Duodenal mucosa (tissue), 2 donors: ENCODE measurements at regions not wholly inside any gene's neighbourhood (a gene's known extent, or its start where the extent isn't known, plus 50 kb on each side); places are given as distances from the start of the nearest gene placed in this dataset.

Experiments
- H3K27ac ChIP-seq: one replicate; pipeline ENCODE4 v1.7.0; 2013; ENCODE audit warnings: low read depth, low read length
- H3K27me3 ChIP-seq, 2 donors: one replicate each; pipeline ENCODE4 v1.7.0; 2013; ENCODE audit warnings: low read length in 2 of 2, control low read depth in 1 of 2; ENCODE audit not compliant: insufficient read depth in 2 of 2, control insufficient read depth in 1 of 2
- H3K36me3 ChIP-seq, 2 donors: one replicate each; pipeline ENCODE4 v1.7.0; 2013; ENCODE audit warnings: low read length in 2 of 2, control low read depth in 1 of 2; ENCODE audit not compliant: insufficient read depth in 2 of 2, control insufficient read depth in 1 of 2
- H3K4me1 ChIP-seq, 2 donors: one replicate each; pipeline ENCODE4 v1.7.0; 2013; ENCODE audit warnings: low read length in 2 of 2, control low read depth in 1 of 2; ENCODE audit not compliant: insufficient read depth in 2 of 2, control insufficient read depth in 1 of 2
- H3K4me3 ChIP-seq, 2 donors: one replicate each; pipeline ENCODE4 v1.7.0; 2013; ENCODE audit warnings: low read length in 2 of 2, low read depth in 1 of 2
- H3K9ac ChIP-seq, 2 donors: one replicate each; pipeline ENCODE4 v1.7.0; 2013; ENCODE audit warnings: low read length in 2 of 2, low read depth in 1 of 2
- H3K9me3 ChIP-seq, 2 donors: one replicate each; pipeline ENCODE4 v1.7.0; 2013; ENCODE audit warnings: low read length in 2 of 2, control low read depth in 1 of 2; ENCODE audit not compliant: control insufficient read depth in 1 of 2

- H3K4me1 ChIP-seq = no peaks in the 10 kb centered on the region
- peaks cover 4 to 7% of the 10 kb centered on the region in 2 donors for H3K9me3 ChIP-seq
- no peak overlapping the region for H3K9ac ChIP-seq
- H3K4me3 ChIP-seq = no peak overlapping the region
- H3K27ac ChIP-seq = no peak overlapping the region
- H3K27me3 ChIP-seq = no peaks in the 10 kb centered on the region
- no peaks in the 10 kb centered on the region for H3K36me3 ChIP-seq
These were observed 285.2 kb upstream of the ATP10A start for GRCh38 chr15:26148156-26148860.

GRCh38 chr15:26146202-26146601 is 283.1 kb upstream of the ATP10A start:
- Histone ChIP-seq H3K27me3 (no peaks in the 10 kb centered on the region), H3K27ac (no peak overlapping the region), H3K36me3 (no peaks in the 10 kb centered on the region), H3K9ac (no peak overlapping the region), H3K4me1 (no peaks in the 10 kb centered on the region), H3K4me3 (no peak overlapping the region), H3K9me3 (peaks cover 0 to 7% of the 10 kb centered on the region in 2 donors)

DNA sequence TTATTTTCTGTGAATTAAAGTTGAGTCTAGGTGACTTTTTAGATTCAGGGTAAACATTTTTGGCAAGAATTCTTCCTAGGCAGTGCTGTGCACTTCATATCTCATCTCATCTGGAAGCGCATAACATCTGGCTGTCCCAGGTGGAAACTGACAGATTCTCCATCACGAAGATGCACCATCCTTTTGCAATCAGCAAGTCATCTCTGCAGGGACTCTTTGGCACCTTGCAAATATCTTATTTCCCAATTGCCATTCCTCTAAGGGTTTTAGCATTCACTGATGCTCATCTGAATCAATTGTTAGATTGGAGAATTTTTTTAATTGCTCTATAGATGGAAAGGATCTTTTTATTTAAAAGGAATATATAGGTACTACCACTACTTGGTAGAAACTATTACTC is 282.7 kb upstream of the ATP10A start:
- H3K9ac ChIP-seq = no peak overlapping the region
- no peaks in the 10 kb centered on the region for H3K27me3 ChIP-seq
- H3K9me3 ChIP-seq = peaks cover 0 to 10% of the 10 kb centered on the region in 2 donors
- no peaks in the 10 kb centered on the region for H3K36me3 ChIP-seq
- H3K27ac ChIP-seq = no peak overlapping the region
- no peak overlapping the region for H3K4me3 ChIP-seq
- no peaks in the 10 kb centered on the region for H3K4me1 ChIP-seq

GRCh38 chr15:26144836-26145235 is 281.7 kb upstream of the ATP10A start:
- no peak overlapping the region for H3K27ac ChIP-seq
- H3K27me3 ChIP-seq = no peaks in the 10 kb centered on the region
- H3K9me3 ChIP-seq = peaks cover 0 to 15% of the 10 kb centered on the region in 2 donors
- no peak overlapping the region for H3K4me3 ChIP-seq
- no peaks in the 10 kb centered on the region for H3K4me1 ChIP-seq
- H3K9ac ChIP-seq = no peak overlapping the region
- H3K36me3 ChIP-seq = no peaks in the 10 kb centered on the region

- Histone ChIP-seq H3K9me3 (peaks cover 14% of the 10 kb centered on the region in 2 donors), H3K36me3 (no peaks in the 10 kb centered on the region), H3K9ac (no peak overlapping the region), H3K4me1 (no peaks in the 10 kb centered on the region), H3K27me3 (no peaks in the 10 kb centered on the region), H3K4me3 (no peak overlapping the region), H3K27ac (no peak overlapping the region)
These were observed 280.1 kb upstream of the ATP10A start for GRCh38 chr15:26143221-26143620.

DNA sequence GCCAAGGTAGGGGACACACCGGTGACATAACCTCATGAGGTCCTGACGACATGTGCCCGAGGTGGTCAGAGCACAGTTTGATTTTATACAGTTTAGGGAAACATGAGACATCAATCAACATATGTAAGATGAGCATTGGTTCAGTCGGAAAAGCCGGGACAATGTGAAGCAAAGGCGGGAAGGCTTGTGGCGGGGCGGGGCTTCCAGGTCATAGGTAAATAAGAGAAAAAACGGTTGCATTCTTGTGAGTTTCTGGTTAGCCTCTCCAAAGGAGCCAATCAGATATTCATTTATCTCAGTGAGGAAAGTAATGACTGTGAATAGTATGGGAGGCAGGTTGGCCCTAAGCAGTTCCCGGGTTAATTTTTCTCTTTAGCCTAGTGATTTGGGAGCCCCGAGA is 271.7 kb upstream of the ATP10A start:
- H3K9ac ChIP-seq = no peak overlapping the region

GRCh38 chr15:26134152-26134551 is 271.0 kb upstream of the ATP10A start:
- Histone ChIP-seq H3K9ac (no peak overlapping the region), H3K4me1 (no peaks in the 10 kb centered on the region), H3K4me3 (no peak overlapping the region), H3K27ac (no peak overlapping the region), H3K9me3 (peaks cover 9 to 11% of the 10 kb centered on the region in 2 donors), H3K27me3 (no peaks in the 10 kb centered on the region), H3K36me3 (no peaks in the 10 kb centered on the region)

More for the DNA sequence above, 271.7 kb upstream of the ATP10A start:
- H3K36me3 ChIP-seq = no peaks in the 10 kb centered on the region
- no peaks in the 10 kb centered on the region for H3K4me1 ChIP-seq
- H3K27me3 ChIP-seq = no peaks in the 10 kb centered on the region
- no peak overlapping the region for H3K27ac ChIP-seq
- H3K9me3 ChIP-seq = peaks cover 11 to 14% of the 10 kb centered on the region in 2 donors
- H3K4me3 ChIP-seq = no peak overlapping the region

GRCh38 chr15:26132811-26133210 is 269.7 kb upstream of the ATP10A start:
- H3K9me3 ChIP-seq = peaks cover 0 to 6% of the 10 kb centered on the region in 2 donors
- no peaks in the 10 kb centered on the region for H3K27me3 ChIP-seq
- no peaks in the 10 kb centered on the region for H3K36me3 ChIP-seq

DNA sequence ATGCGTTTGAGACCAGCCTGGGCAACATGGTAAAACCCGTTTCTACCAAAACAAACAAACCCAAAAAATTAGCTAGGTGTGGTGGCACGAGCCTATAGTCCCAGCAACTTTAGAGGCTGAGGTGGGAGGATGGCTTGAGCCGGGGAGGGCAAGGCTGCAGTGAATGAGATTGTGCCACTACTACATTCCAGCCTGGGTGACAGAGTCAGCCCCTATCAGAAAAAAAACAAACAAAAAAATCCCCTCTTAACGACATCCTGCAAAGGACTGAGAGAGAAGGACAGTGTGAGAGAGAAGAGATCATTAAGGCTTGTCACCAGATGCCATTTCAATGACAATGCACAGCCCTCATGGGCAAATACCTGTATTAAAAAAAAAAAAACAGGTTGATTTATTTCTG is 266.7 kb upstream of the ATP10A start:
- Histone ChIP-seq H3K9me3 (peaks cover 0 to 6% of the 10 kb centered on the region in 2 donors), H3K4me1 (no peaks in the 10 kb centered on the region), H3K36me3 (no peaks in the 10 kb centered on the region), H3K4me3 (no peak overlapping the region), H3K27ac (no peak overlapping the region), H3K27me3 (no peaks in the 10 kb centered on the region), H3K9ac (no peak overlapping the region)

More at GRCh38 chr15:26132811-26133210, 269.7 kb upstream of the ATP10A start:
- Histone ChIP-seq H3K4me3 (no peak overlapping the region), H3K4me1 (no peaks in the 10 kb centered on the region), H3K9ac (no peak overlapping the region), H3K27ac (no peak overlapping the region)

DNA sequence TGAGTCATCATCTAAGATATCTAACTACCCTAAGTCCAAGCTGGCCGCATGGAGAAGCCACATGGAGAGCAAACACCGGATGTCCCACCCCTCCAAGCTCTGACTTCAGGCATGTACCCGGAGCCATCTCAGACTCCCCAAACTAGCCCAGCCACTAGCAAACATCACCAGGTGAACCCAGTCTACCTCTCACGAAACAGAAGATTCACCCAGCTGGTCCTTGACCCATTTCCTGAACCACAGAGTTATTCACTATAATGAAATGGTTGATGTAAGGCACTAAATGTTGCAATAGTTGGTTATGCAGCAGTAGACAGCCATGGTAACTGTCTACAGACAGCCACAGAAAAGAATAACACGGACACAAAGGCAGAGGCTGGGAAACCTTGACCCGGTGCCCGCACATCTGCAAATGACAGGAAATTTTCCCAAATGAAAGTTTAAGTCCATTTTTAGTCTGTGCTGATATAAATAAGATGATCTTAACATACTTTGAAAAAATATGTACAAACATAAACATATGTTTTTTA is 265.5 kb upstream of the ATP10A start:
- Histone ChIP-seq H3K27me3 (no peaks in the 10 kb centered on the region), H3K4me1 (no peaks in the 10 kb centered on the region), H3K9ac (no peak overlapping the region), H3K36me3 (no peaks in the 10 kb centered on the region), H3K9me3 (peaks cover 0 to 2% of the 10 kb centered on the region in 2 donors), H3K27ac (no peak overlapping the region), H3K4me3 (no peak overlapping the region)
